DOHH2 (cell line): ENCODE measurements at regions not wholly inside any gene's neighbourhood (a gene's known extent, or its start where the extent isn't known, plus 50 kb on each side); places are given as distances from the start of the nearest gene placed in this dataset.

ENCODE experiments used
- H3F3A ChIP-seq: fragments of 200-600 bp; sonication (generic), shearing (Covaris generic); 2 replicates; pipeline ENCODE4 v1.6.0; 2016; ENCODE audit warnings: antibody characterized with exemption, mild to moderate bottlenecking; ENCODE audit not compliant: control insufficient read depth, insufficient read depth
- H3K27ac ChIP-seq: fragments of 200-600 bp; sonication (generic); 2 replicates; pipeline ENCODE4 v1.5.1; 2014; ENCODE audit warnings: low read depth, mild to moderate bottlenecking, low read length, moderate library complexity
- H3K27me3 ChIP-seq: fragments of 200-600 bp; sonication (generic); 2 replicates; pipeline ENCODE4 v1.6.1; 2014; ENCODE audit warnings: mild to moderate bottlenecking, low read length, mixed read lengths; ENCODE audit not compliant: control insufficient read depth
- H3K36me3 ChIP-seq: fragments of 200-600 bp; sonication (generic); 2 replicates; pipeline ENCODE4 v1.6.1; 2014; ENCODE audit warnings: mild to moderate bottlenecking, low read length, moderate library complexity, mixed read lengths; ENCODE audit not compliant: control insufficient read depth
- H3K4me1 ChIP-seq: fragments of 200-600 bp; sonication (generic); 2 replicates; pipeline ENCODE4 v1.6.1; 2014; ENCODE audit warnings: mild to moderate bottlenecking, low read length, mixed read lengths; ENCODE audit not compliant: control insufficient read depth
- H3K4me2 ChIP-seq: fragments of 200-600 bp; sonication (generic); 2 replicates; pipeline ENCODE4 v1.6.0; 2014; ENCODE audit warnings: mild to moderate bottlenecking, low read length, moderate library complexity
- H3K4me3 ChIP-seq: fragments of 200-600 bp; sonication (generic); 2 replicates; pipeline ENCODE4 v1.5.1; 2014; ENCODE audit warnings: mild to moderate bottlenecking, low read length, mixed read lengths
- H3K79me2 ChIP-seq: fragments of 200-600 bp; sonication (generic); 2 replicates; pipeline ENCODE4 v1.6.1; 2014; ENCODE audit warnings: mild to moderate bottlenecking, low read length, mixed read lengths; ENCODE audit not compliant: control insufficient read depth
- H3K9me2 ChIP-seq: fragments of 200-600 bp; sonication (generic); replicated peaks from 2 replicates; pipeline ENCODE4 v1.6.1; 2014; ENCODE audit warnings: mild to moderate bottlenecking, low read length, mixed read lengths; ENCODE audit not compliant: control insufficient read depth
- H3K9me3 ChIP-seq: fragments of 200-600 bp; sonication (generic); 2 replicates; pipeline ENCODE4 v1.6.1; 2014; ENCODE audit warnings: antibody characterized with exemption, low read length, mixed read lengths; ENCODE audit not compliant: control insufficient read depth, insufficient read depth
- H4K20me1 ChIP-seq: fragments of 200-600 bp; sonication (generic); 2 replicates; pipeline ENCODE4 v1.6.0; 2014; ENCODE audit warnings: low read depth, mild to moderate bottlenecking, antibody characterized with exemption, low read length, moderate library complexity; ENCODE audit not compliant: control insufficient read depth, insufficient read depth
- EZH2phosphoT487 ChIP-seq: fragments of 200-600 bp; sonication (generic); IDR thresholded peaks from 2 replicates; pipeline ENCODE4 v1.6.1; 2017; ENCODE audit warnings: borderline replicate concordance, mild to moderate bottlenecking, antibody characterized with exemption, low read length, moderate library complexity, mixed read lengths
- TF ChIP-seq, protein P1 (sequence below): fragments of 200-600 bp; sonication (generic); IDR thresholded peaks from one replicate; pipeline ENCODE4 v1.5.1; 2014; ENCODE audit warnings: antibody characterized with exemption, mild to moderate bottlenecking, low read depth, low read length; ENCODE audit not compliant: poor library complexity, severe bottlenecking

DNA sequence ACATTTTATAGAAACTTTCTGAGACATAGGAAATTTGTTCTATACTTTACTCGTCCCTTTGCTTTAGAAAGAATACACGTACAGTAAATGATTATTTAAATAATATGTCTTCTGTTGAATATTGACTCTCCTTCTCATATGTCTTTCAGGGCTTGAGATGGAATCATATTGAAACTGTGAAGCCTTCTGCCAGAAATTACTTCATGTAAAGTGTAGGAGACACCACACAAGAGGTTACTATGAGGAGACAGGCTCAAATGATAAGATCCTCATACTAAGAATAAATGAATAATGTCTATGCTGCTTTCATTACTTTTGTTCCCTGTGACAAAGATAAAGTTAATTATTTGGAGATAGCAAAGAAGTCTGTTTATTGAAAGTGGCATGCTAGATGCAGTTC lies 1240.3 kb upstream of the MAP3K7 start:
- Histone ChIP-seq H4K20me1 (no peaks in the 10 kb centered on the region), H3K9me3 (no peaks in the 10 kb centered on the region), H3K27me3 (no peaks in the 10 kb centered on the region), H3K4me1 (no peaks in the 10 kb centered on the region), H3F3A (no peaks in the 10 kb centered on the region), H3K4me3 (no peak overlapping the region), H3K79me2 (no peaks in the 10 kb centered on the region), H3K27ac (no peak overlapping the region), H3K9me2 (no peaks in the 10 kb centered on the region), H3K36me3 (no peaks in the 10 kb centered on the region), H3K4me2 (no peak overlapping the region)
- TF ChIP-seq, protein P1, sequence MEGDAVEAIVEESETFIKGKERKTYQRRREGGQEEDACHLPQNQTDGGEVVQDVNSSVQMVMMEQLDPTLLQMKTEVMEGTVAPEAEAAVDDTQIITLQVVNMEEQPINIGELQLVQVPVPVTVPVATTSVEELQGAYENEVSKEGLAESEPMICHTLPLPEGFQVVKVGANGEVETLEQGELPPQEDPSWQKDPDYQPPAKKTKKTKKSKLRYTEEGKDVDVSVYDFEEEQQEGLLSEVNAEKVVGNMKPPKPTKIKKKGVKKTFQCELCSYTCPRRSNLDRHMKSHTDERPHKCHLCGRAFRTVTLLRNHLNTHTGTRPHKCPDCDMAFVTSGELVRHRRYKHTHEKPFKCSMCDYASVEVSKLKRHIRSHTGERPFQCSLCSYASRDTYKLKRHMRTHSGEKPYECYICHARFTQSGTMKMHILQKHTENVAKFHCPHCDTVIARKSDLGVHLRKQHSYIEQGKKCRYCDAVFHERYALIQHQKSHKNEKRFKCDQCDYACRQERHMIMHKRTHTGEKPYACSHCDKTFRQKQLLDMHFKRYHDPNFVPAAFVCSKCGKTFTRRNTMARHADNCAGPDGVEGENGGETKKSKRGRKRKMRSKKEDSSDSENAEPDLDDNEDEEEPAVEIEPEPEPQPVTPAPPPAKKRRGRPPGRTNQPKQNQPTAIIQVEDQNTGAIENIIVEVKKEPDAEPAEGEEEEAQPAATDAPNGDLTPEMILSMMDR = no peak
- no peak for TF ChIP-seq EZH2phosphoT487

DNA sequence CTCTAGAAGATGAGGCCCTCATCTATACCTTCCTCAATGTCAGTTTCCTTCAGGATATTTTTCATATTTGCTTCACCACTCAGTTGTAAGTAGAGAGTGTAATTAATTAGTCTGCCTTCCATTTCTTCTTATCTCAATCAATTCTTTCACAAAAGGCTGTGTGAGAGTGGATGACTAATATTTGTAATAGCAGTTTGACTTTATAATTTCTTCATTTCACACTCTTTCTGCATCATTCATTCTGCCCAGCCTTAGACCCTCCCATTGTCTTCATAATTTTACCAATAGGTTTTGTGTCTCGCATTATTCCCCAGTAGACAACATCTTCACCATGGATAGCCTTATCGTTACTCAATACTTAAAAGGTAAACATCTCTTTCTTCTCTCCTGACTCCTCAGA lies 1239.3 kb upstream of the MAP3K7 start:
- H3K4me3 ChIP-seq = no peak overlapping the region
- no peaks in the 10 kb centered on the region for H3K9me3 ChIP-seq
- no peaks in the 10 kb centered on the region for H3K79me2 ChIP-seq
- H3K9me2 ChIP-seq = no peaks in the 10 kb centered on the region
- H3K36me3 ChIP-seq = no peaks in the 10 kb centered on the region
- H3K4me1 ChIP-seq = no peaks in the 10 kb centered on the region
- H3K27me3 ChIP-seq = no peaks in the 10 kb centered on the region
- H4K20me1 ChIP-seq = no peaks in the 10 kb centered on the region
- no peak overlapping the region for H3K4me2 ChIP-seq
- no peaks in the 10 kb centered on the region for H3F3A ChIP-seq
- TF ChIP-seq EZH2phosphoT487 = no peak
- TF ChIP-seq, protein P1 = no peak
- no peak overlapping the region for H3K27ac ChIP-seq

DNA sequence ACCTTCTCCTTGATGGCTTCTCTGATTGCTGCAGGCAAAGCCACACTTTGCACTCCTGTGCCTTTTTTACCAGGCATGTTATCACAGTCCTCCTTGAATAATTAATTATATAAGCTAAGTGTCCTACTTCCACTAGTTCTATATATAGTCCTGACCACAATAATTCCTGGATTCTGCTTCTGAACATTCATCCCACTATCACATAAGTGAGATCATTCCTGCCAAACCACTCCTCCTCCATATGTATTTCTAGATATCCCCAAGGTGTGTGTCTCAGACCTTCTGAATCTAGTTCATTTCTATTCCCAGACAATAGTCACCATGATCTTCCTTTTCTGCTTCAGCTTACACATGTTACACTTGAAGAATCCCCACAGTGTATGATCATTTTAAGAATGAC lies 1237.5 kb upstream of the MAP3K7 start:
- Histone ChIP-seq H3K9me3 (no peaks in the 10 kb centered on the region), H3K4me2 (no peak overlapping the region), H3K4me1 (no peaks in the 10 kb centered on the region), H3K36me3 (no peaks in the 10 kb centered on the region), H3K4me3 (no peak overlapping the region), H3K27me3 (no peaks in the 10 kb centered on the region), H3F3A (no peaks in the 10 kb centered on the region), H3K9me2 (no peaks in the 10 kb centered on the region), H3K27ac (no peak overlapping the region), H3K79me2 (no peaks in the 10 kb centered on the region), H4K20me1 (no peaks in the 10 kb centered on the region)
- no peak for TF ChIP-seq EZH2phosphoT487
- TF ChIP-seq, protein P1 = no peak

DNA sequence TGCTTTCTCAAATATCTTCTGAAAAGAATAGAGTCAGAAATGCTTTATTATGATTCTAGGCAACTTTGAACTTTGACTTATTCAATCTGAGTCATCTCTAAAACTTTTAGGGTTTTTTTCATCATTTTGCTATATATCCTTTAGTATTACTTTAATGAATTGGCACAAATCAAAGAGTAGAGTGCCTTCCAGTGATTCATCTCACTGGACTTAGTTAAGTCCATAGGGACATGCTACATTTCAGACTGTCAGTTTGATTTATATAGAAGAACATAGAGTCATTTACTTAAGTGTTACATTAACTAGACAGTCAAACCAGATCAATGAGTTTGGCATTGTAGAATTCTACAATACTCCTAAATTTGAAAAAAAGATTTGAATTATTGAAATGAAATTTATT lies 1235.7 kb upstream of the MAP3K7 start:
- Histone ChIP-seq H3F3A (no peaks in the 10 kb centered on the region), H3K4me2 (no peak overlapping the region)

More for the DNA sequence above, 1235.7 kb upstream of the MAP3K7 start:
- H3K36me3 ChIP-seq = no peaks in the 10 kb centered on the region
- no peak overlapping the region for H3K4me3 ChIP-seq
- no peaks in the 10 kb centered on the region for H3K4me1 ChIP-seq
- H3K9me2 ChIP-seq = no peaks in the 10 kb centered on the region
- no peak overlapping the region for H3K27ac ChIP-seq
- no peaks in the 10 kb centered on the region for H3K79me2 ChIP-seq
- no peaks in the 10 kb centered on the region for H3K27me3 ChIP-seq
- H3K9me3 ChIP-seq = no peaks in the 10 kb centered on the region
- TF ChIP-seq, protein P1 = no peak
- TF ChIP-seq EZH2phosphoT487 = no peak
- no peaks in the 10 kb centered on the region for H4K20me1 ChIP-seq
